Common myeloid progenitor, CD34-positive (primary cell): ENCODE measurements at regions not wholly inside any gene's neighbourhood (a gene's known extent, or its start where the extent isn't known, plus 50 kb on each side); places are given as distances from the start of the nearest gene placed in this dataset.

Source experiments
- CTCF ChIA-PET: fragments of 350-600 bp; sonication (Branson Sonifier 250); formaldehyde crosslinking; loops from one replicate; lab custom pipeline; 2021; ENCODE audit warnings: antibody characterized with exemption; lab: Charles Lee
- POLR2A ChIA-PET: fragments of 350-600 bp; sonication (Branson Sonifier 250); formaldehyde crosslinking; loops from one replicate; lab custom pipeline; 2021; ENCODE audit warnings: antibody characterized with exemption; lab: Charles Lee
- DNase-seq, 3 donors: peaks; one replicate each; pipeline versions ENCODE4 v3.0.0 to v3.0.0-alpha.2; 2013
- H3K27ac ChIP-seq, 2 experiments: 1 replicate in 1 of 2; 2 replicates in 1 of 2; pipeline ENCODE4 v1.7.0; 2013; ENCODE audit warnings: inconsistent platforms in 2 of 2, low read length in 2 of 2, mild to moderate bottlenecking in 2 of 2, low read depth in 1 of 2, moderate library complexity in 1 of 2; ENCODE audit not compliant: severe bottlenecking in 2 of 2, insufficient read depth in 1 of 2, poor library complexity in 1 of 2
- H3K27me3 ChIP-seq, 5 experiments: replicated peaks in 2 of 5; 1 replicate in 3 of 5; 2 replicates in 2 of 5; pipeline versions ENCODE4 v1.6.1 to v1.7.0; 2013; ENCODE audit warnings: low read length in 4 of 5, mild to moderate bottlenecking in 2 of 5, moderate library complexity in 2 of 5, inconsistent platforms in 1 of 5; ENCODE audit not compliant: insufficient read depth in 5 of 5, control insufficient read depth in 4 of 5
- H3K36me3 ChIP-seq, 4 experiments: 1 replicate in 2 of 4; 2 replicates in 2 of 4; pipeline versions ENCODE4 v1.6.1 to v1.7.0; 2013; ENCODE audit warnings: low read length in 3 of 4, control low read depth in 1 of 4, mild to moderate bottlenecking in 1 of 4; ENCODE audit not compliant: control insufficient read depth in 4 of 4, insufficient read depth in 4 of 4
- H3K4me1 ChIP-seq, 4 experiments: 1 replicate in 3 of 4; 2 replicates in 1 of 4; pipeline versions ENCODE4 v1.6.1 to v1.7.1; 2013; ENCODE audit warnings: low read length in 3 of 4, mild to moderate bottlenecking in 3 of 4, control low read depth in 1 of 4, inconsistent platforms in 1 of 4, moderate library complexity in 1 of 4; ENCODE audit not compliant: control insufficient read depth in 4 of 4, insufficient read depth in 4 of 4; ENCODE audit errors: control extremely low read depth in 1 of 4
- H3K4me3 ChIP-seq, 7 experiments: 1 replicate in 4 of 7; 2 replicates in 3 of 7; pipeline versions ENCODE4 v1.5.1 to v1.7.0; 2013; ENCODE audit warnings: mild to moderate bottlenecking in 7 of 7, low read length in 6 of 7, moderate library complexity in 6 of 7, inconsistent platforms in 2 of 7, low read depth in 2 of 7, control low read depth in 1 of 7; ENCODE audit not compliant: insufficient read depth in 4 of 7, control insufficient read depth in 1 of 7; ENCODE audit errors: extremely low read depth in 1 of 7
- H3K9me3 ChIP-seq, 5 experiments: 1 replicate in 4 of 5; 2 replicates in 1 of 5; pipeline versions ENCODE4 v1.6.1 to v1.7.1; 2013; ENCODE audit warnings: low read length in 4 of 5, mild to moderate bottlenecking in 2 of 5, inconsistent platforms in 1 of 5, low read depth in 1 of 5, moderate library complexity in 1 of 5; ENCODE audit not compliant: control insufficient read depth in 4 of 5, insufficient read depth in 2 of 5; ENCODE audit errors: control extremely low read depth in 1 of 5
- WGBS: methylation state at CpG from one replicate; pipeline ENCODE4 v1.1.5; 2013; ENCODE audit not compliant: insufficient coverage; 5-methylcytosine and 5-hydroxymethylcytosine counted together

DNA sequence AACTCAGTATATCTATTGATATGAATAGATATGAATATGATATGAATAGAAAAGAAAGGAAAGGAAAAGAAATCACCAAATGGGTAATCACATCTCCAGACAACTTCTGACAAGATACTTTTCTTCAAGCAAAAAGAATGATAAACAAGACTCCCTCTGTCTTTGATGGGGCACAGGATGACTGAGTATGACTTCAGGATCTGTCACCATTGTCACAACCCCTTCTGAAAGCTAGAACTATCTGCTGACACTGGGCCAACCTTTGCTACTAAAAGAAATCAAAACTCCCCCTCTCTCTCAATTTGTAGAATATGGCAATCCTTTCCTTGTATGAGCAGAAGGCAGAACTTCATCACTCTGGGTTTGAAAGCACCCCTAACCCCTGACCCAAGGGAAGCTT is 267.2 kb upstream of the RASGEF1B start:
- H3K4me3 ChIP-seq = no peak overlapping the region
- ChIA-PET CTCF (interaction anchor here (1.5 kb wide), 1 partner anchor 10 kb away, joined by 3 read pairs; no protein-coding TSS in a partner anchor), POLR2A (interaction anchor here (0.6 kb wide), 1 partner anchor 1036 kb away, joined by 3 read pairs; no protein-coding TSS in a partner anchor)
- no peaks in the 10 kb centered on the region for H3K4me1 ChIP-seq
- no peaks in the 10 kb centered on the region for H3K9me3 ChIP-seq
- no peak for DNase-seq
- no peaks in the 10 kb centered on the region for H3K27me3 ChIP-seq
- H3K27ac ChIP-seq = no peak overlapping the region
- H3K36me3 ChIP-seq = no peaks in the 10 kb centered on the region

DNA sequence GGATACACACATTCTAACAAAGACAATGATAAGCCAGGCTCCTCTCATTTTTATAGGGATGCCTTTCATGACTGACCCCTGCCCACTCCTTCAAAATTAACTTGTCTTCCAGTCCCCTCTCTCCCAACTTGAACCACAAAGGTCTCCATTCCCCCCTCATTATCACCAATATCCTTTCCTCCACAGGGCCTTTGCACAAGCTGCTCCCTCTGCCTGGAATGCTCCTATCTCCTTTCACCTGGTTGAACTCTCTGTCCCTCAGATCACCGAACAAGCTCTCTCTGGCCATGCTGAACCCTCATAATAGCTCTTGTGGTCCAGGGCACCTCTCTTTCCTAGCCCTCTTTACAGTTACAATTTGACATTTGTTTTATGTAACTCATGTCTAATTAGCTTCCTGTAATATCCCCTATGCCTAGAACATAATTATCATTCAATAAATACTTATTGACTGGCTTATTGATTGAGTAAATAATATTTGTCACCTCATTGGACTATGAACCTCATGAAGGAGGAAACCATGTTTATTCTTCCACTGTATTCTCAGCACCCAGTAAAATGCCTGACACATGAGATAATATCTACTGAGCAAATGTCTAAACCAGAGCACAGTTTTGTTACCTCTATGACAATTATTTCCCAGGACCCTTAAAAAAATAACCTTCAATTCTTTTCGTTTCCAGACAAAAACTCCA is 266.3 kb upstream of the RASGEF1B start:
- CTCF ChIA-PET = interaction anchor here (0.9 to 1.5 kb wide), 2 partner anchors 11 to 38 kb away, joined by 3 read pairs; no protein-coding TSS in a partner anchor
- H3K4me3 ChIP-seq = no peak overlapping the region
- H3K27me3 ChIP-seq = no peaks in the 10 kb centered on the region
- no peak for DNase-seq
- H3K27ac ChIP-seq = no peak overlapping the region
- no peaks in the 10 kb centered on the region for H3K36me3 ChIP-seq
- 100% methylated on average over 2 of the region's 2 CpGs for WGBS
- H3K9me3 ChIP-seq = no peaks in the 10 kb centered on the region
- POLR2A ChIA-PET = interaction anchor here (0.5 kb wide), 1 partner anchor 533 kb away, joined by 3 read pairs; no protein-coding TSS in a partner anchor
- no peaks in the 10 kb centered on the region for H3K4me1 ChIP-seq

DNA sequence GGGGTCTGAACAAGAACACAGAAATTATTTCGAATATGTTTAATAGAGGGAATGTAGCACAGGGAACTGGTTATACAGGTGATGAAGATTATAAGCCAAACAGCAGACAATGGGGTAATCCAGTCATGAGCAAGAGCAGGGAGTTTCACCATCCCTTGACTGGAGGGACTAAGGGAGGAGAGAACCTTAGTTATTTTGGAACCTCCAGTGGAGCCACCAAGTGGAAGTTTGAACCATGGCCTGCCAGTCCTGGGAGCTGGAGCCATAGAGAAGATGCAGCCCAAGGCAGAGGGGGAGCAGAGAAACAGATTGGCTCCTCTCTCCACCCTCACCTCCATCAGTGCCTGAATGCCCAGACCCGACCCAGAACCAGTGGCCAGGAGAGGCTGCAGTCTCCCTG is 264.6 kb upstream of the RASGEF1B start:
- H3K36me3 ChIP-seq = no peaks in the 10 kb centered on the region
- CTCF ChIA-PET = interaction anchor here (0.6 to 1.2 kb wide), 3 partner anchors 17 to 84 kb away, joined by 3 read pairs; no protein-coding TSS in a partner anchor
- no peaks in the 10 kb centered on the region for H3K4me1 ChIP-seq
- H3K9me3 ChIP-seq = no peaks in the 10 kb centered on the region
- WGBS = 93% methylated on average over 2 of the region's 2 CpGs
- H3K27ac ChIP-seq = no peak overlapping the region
- POLR2A ChIA-PET = no interaction called here
- DNase-seq = no peak
- no peaks in the 10 kb centered on the region for H3K27me3 ChIP-seq
- H3K4me3 ChIP-seq = no peak overlapping the region

DNA sequence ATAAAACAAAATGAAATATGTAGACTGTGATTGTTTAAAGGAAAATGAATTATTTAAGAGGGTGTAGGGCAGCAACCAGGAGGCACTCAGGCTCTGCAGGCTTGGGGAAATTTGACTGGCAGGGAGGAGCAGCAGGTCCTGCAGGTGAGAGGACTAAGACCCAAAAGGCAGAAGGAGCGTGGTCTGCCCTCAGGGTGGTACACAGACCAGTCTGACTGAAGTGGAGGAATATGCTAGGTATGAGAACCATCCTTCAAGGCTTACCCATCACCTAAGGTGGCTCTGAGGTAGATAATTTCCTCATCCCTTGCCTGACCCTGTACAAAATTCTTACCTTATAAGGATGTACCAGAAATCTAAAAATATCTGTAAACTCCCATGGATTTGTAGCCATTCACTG is 261.3 kb upstream of the RASGEF1B start:
- no peak overlapping the region for H3K4me3 ChIP-seq
- 100% methylated on average over 1 of the region's 1 CpG for WGBS
- H3K27ac ChIP-seq = no peak overlapping the region
- DNase-seq = no peak
- ChIA-PET POLR2A (no interaction called here), CTCF (interaction anchor here (1.2 kb wide), 1 partner anchor 25 kb away, joined by 4 read pairs; no protein-coding TSS in a partner anchor)
- H3K4me1 ChIP-seq = no peaks in the 10 kb centered on the region
- no peaks in the 10 kb centered on the region for H3K27me3 ChIP-seq
- no peaks in the 10 kb centered on the region for H3K36me3 ChIP-seq
- H3K9me3 ChIP-seq = peaks cover 0 to 3% (median 0%) of the 10 kb centered on the region in 5 experiments

DNA sequence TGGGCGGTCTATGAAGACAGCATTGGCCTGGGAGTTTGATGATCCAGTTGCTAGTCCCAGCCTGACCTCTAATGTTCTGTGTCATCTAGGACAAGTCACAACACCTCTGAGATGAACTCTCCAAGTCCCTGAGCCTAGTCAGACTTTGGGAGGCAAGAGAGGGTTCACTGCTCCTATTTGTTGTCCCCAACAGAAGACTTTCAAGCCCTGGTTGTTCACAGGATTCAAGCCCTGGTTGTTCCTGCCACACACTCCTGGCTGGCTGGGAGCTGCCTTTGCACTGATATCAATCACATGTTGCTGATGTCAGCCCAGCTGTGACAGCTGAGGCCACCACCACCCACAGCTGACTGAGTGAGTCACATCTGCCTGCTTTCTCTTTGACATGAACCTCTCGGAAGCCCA is 253.2 kb upstream of the RASGEF1B start:
- 95% methylated on average over 2 of the region's 2 CpGs for WGBS
- ChIA-PET CTCF (interaction anchor here (1.3 kb wide), 1 partner anchor 41 kb away, joined by 3 read pairs; no protein-coding TSS in a partner anchor), POLR2A (no interaction called here)
- no peaks in the 10 kb centered on the region for H3K36me3 ChIP-seq
- H3K4me3 ChIP-seq = no peak overlapping the region
- peaks cover 0 to 3% (median 0%) of the 10 kb centered on the region in 4 experiments for H3K4me1 ChIP-seq
- no peaks in the 10 kb centered on the region for H3K27me3 ChIP-seq
- DNase-seq = peak; percentile 19 to 76 (median 71)
- peaks cover 0 to 3% (median 0%) of the 10 kb centered on the region in 5 experiments for H3K9me3 ChIP-seq
- no peak overlapping the region for H3K27ac ChIP-seq

- WGBS = 79% methylated on average over 2 of the region's 3 CpGs
- peak in 2 of 3 donors; percentile 39 to 49 for DNase-seq
- Histone ChIP-seq H3K4me1 (peaks cover 0 to 3% (median 0%) of the 10 kb centered on the region in 4 experiments), H3K36me3 (no peaks in the 10 kb centered on the region), H3K9me3 (peaks cover 0 to 3% (median 0%) of the 10 kb centered on the region in 5 experiments), H3K27ac (no peak overlapping the region), H3K27me3 (no peaks in the 10 kb centered on the region), H3K4me3 (no peak overlapping the region)
- POLR2A ChIA-PET = no interaction called here
- CTCF ChIA-PET = interaction anchor here (1.3 kb wide), 1 partner anchor 42 kb away, joined by 3 read pairs; no protein-coding TSS in a partner anchor
Measured at GRCh38 chr4:81723927-81724587, 252.3 kb upstream of the RASGEF1B start.
